Kidney epithelial cell (primary cell): ENCODE measurements at regions not wholly inside any gene's neighbourhood (a gene's known extent, or its start where the extent isn't known, plus 50 kb on each side); places are given as distances from the start of the nearest gene placed in this dataset.

Experiments
- DNase-seq: peaks from one replicate; pipeline ENCODE4 v3.0.0-alpha.2; 2010; ENCODE audit warnings: low read depth
- H3K27me3 ChIP-seq: 2 replicates; pipeline ENCODE4 v1.6.0; 2011; ENCODE audit warnings: low read length; ENCODE audit not compliant: control insufficient read depth, insufficient read depth
- H3K36me3 ChIP-seq: 2 replicates; pipeline ENCODE4 v1.5.1; 2011; ENCODE audit warnings: low read length; ENCODE audit not compliant: control insufficient read depth, insufficient read depth
- H3K4me3 ChIP-seq: 2 replicates; pipeline ENCODE4 v1.5.1; 2011; ENCODE audit warnings: low read depth, mild to moderate bottlenecking, control low read depth, low read length
- TF ChIP-seq, protein P1 (sequence below): IDR thresholded peaks from 2 replicates; pipeline ENCODE4 v1.5.1; 2011; ENCODE audit warnings: mild to moderate bottlenecking, moderate library complexity, low read length, control low read depth, inconsistent platforms; ENCODE audit not compliant: insufficient read depth, poor library complexity, severe bottlenecking

DNA sequence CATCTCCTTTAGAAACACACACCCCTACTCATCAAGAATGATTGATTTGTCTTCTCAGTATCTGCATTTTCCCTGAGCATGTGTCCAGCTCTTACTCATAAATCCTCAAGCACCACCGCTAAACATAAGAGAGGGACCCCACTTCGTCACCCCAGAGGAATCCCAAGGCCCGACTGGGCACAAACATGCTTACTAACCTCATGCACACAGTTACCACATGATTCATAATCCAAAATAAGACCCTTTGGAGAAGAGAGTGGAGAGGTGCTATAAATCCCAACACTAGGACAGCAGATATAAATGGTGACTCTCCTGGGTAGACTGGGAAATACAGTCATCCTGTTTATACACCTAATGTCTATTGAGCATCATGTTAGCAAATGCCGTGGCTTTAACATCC lies 843.2 kb upstream of the ID2 start:
- no peak for DNase-seq
- no peaks in the 10 kb centered on the region for H3K27me3 ChIP-seq
- no peak overlapping the region for H3K4me3 ChIP-seq
- TF ChIP-seq, protein P1, sequence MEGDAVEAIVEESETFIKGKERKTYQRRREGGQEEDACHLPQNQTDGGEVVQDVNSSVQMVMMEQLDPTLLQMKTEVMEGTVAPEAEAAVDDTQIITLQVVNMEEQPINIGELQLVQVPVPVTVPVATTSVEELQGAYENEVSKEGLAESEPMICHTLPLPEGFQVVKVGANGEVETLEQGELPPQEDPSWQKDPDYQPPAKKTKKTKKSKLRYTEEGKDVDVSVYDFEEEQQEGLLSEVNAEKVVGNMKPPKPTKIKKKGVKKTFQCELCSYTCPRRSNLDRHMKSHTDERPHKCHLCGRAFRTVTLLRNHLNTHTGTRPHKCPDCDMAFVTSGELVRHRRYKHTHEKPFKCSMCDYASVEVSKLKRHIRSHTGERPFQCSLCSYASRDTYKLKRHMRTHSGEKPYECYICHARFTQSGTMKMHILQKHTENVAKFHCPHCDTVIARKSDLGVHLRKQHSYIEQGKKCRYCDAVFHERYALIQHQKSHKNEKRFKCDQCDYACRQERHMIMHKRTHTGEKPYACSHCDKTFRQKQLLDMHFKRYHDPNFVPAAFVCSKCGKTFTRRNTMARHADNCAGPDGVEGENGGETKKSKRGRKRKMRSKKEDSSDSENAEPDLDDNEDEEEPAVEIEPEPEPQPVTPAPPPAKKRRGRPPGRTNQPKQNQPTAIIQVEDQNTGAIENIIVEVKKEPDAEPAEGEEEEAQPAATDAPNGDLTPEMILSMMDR = no peak
- no peaks in the 10 kb centered on the region for H3K36me3 ChIP-seq

DNA sequence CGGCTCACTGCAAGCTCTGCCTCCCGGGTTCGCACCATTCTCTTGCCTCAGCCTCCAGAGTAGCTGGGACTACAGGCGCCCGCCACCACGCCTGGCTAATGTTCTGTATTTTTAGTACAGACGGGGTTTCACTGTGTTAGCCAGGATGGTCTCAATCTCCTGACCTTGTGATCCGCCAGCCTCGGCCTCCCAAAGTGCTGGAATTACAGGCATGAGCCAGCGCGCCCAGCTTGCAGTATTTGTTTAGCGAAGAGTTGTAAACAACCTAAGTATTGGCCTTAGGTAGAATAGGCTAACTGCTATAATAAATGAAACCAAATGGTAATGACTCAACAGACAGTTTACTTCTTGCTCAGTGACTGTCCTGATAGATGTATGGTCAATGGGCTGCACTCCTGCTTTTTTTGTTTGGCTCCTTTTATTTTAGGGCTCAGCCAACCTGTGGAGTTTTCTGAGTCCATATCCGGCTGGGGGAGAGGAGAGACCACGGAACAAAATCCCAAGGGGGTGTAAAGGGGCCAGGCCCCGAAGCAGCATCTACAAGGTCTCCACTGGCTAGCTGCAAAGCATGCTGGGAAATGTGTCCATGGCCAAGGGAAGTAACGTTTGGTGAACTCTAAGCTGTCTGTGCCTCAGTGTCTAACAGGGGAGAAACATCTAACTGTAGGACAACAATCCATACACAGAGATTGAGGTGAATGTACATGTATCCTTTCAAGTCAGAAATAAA lies 841.0 kb upstream of the ID2 start:
- H3K27me3 ChIP-seq = no peaks in the 10 kb centered on the region
- DNase-seq = no peak
- H3K36me3 ChIP-seq = no peaks in the 10 kb centered on the region
- H3K4me3 ChIP-seq = no peak overlapping the region
- TF ChIP-seq, protein P1 = no peak

DNA sequence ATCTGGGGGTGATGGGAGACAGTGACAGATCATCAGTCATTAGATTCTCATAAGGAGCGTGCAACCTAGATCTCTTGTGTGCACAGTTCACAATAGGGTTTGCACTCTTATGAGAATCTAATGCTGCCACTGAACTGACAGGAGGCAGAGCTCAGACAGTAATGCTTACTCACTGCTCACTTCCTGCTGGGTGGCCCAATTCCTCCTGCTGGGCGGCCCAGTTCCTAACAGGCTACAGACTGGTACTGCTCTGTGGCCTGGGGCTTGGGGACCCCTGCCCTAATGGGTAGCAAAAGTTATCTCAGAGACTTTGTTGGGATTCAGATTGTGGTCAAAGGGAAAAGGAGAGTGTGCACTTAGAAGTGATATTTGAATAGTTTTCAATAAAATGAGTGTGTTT lies 840.1 kb upstream of the ID2 start:
- Histone ChIP-seq H3K36me3 (no peaks in the 10 kb centered on the region), H3K4me3 (no peak overlapping the region), H3K27me3 (no peaks in the 10 kb centered on the region)
- no peak for DNase-seq
- TF ChIP-seq, protein P1 = no peak

DNA sequence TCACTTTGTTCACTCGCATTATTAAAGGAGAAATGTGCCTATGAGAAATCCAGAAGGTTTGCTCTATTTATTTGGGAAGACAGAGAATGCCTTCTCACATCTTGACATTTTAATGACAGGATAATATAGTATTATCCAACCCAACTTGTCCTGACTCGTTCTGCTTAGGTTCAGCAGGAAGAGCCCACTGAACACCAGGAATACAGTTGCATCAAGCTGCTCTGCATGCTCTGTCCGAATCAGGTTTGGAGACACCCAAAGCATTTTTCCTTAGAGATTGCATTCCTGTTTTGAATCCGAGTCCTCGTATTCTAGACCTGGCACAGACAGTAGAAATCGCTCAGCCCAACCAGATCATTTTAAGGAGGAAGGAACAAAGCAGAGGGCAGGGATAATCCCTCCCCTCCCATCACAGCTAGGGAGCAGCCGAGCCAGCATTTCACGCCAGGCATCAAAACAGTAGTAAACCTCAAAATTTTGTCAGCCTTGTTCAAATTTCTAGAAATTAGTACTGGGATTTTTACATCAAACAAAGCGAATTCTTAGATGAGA lies 837.4 kb upstream of the ID2 start:
- no peaks in the 10 kb centered on the region for H3K27me3 ChIP-seq
- H3K36me3 ChIP-seq = no peaks in the 10 kb centered on the region
- TF ChIP-seq, protein P1 = no peak
- H3K4me3 ChIP-seq = no peak overlapping the region
- no peak for DNase-seq

DNA sequence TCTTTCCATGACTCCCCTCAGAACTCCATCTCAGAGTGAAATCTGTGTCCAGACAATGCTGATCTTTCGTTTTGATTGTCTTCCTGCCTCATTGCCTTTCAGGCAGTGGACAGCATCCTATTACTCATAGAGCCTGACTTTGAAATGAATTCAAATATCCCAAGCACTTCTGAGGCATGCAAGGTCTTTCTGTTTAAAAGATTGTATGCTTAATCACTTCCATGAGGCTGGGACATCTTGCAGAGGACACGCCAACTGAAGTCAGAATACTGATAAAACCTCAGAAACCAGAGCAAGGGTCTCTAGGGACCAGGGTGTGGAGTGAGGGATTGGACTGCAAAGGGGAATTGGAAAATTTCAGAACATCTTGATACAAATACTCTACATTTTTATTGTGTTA lies 836.5 kb upstream of the ID2 start:
- TF ChIP-seq, protein P1 = no peak
- Histone ChIP-seq H3K27me3 (no peaks in the 10 kb centered on the region), H3K36me3 (no peaks in the 10 kb centered on the region), H3K4me3 (no peak overlapping the region)
- DNase-seq = peak; percentile 43

DNA sequence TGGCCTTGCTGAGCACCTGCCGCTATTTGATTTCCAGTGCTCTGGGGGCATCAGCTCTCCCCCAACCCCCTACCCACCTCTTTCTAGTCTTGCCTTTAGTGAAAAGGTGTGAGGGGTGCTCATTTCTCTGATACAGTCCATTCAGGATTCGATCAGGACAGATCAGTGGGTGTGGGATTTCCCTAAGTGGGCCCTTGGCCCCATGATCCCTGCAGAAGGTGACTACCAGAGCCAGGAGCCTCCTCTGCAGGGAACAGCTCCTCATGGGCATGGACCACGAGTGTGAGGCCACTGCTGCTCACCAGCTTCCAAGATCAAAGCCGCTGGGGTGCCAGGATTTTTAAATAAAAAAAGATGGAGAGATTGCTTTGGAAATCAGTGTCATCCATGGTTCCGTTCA lies 835.2 kb upstream of the ID2 start:
- Histone ChIP-seq H3K4me3 (no peak overlapping the region), H3K36me3 (no peaks in the 10 kb centered on the region), H3K27me3 (no peaks in the 10 kb centered on the region)
- TF ChIP-seq, protein P1 = no peak
- DNase-seq = no peak
